GM19240 (cell line): ENCODE measurements at regions not wholly inside any gene's neighbourhood (a gene's known extent, or its start where the extent isn't known, plus 50 kb on each side); places are given as distances from the start of the nearest gene placed in this dataset.

Experiments
- DNase-seq: peaks from one replicate; pipeline ENCODE4 v3.0.0; 2011; ENCODE audit warnings: low spot score; ENCODE audit not compliant: insufficient read length

DNA sequence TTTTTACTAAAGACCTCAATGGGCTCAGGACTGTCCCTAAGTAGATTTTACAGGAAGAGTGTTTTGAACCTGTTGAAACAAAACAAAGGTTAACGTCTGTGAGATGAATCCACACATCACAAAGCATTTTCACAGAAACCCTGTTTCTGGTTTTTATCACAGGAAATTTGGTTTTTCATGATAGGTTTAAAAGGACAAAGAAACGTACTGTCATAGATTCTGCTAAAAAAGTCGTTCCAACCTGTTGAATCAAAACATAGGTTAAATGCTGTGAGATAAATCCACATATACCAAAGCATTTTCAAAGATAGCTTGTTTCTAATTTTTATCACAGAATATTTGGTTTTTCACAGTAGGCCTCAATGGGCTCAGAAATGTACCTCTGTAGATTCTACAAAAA lies 1531.0 kb downstream of the UQCRFS1 start:
- no peak for DNase-seq

DNA sequence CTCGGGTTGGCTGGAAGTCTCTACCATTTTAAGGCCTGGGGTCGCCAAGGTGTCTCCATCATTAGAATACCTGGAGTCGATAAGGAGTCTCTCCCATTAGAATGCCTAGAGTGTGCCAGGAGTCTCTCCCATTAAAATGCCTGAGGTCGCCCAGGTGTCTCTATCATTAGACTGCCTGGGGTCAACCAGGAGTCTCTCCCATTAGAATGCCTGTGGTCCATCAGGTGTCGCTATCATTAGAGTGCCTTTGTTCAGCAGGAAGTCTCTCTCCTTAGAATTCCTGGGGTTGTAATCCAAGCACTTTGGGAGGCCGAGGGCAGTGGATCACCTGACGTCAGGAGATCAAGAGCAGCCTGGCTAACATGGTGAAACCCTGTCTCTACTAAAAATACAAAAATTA lies 1533.0 kb downstream of the UQCRFS1 start:
- DNase-seq = no peak

- no peak for DNase-seq
Observed at GRCh38 chr19:27679399-27679798, 1533.6 kb downstream of the UQCRFS1 start.

DNA sequence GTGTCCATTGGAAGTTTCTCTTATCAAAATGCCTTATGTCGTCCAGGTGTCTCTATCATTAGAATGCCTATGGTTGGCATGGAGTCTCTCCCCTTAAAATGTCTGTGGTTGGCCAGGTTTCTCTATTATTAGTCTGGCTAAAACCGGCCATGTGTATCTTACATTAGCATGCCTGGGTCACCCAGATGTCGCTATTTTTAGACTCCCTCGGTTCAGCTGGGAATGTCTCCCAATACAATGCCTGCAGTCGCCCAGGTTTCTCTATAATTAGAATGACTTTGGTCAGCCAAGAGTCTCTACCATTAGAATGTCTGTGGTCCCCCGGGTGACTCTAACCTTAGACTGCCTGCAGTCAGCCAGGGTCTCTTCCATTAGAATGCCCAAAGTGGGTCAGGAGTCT lies 1536.1 kb downstream of the UQCRFS1 start:
- DNase-seq = no peak

- no peak for DNase-seq
Observed at GRCh38 chr19:27676334-27676733, 1536.6 kb downstream of the UQCRFS1 start.

- no peak for DNase-seq
Observed at GRCh38 chr19:27675771-27676170, 1537.2 kb downstream of the UQCRFS1 start.

DNA sequence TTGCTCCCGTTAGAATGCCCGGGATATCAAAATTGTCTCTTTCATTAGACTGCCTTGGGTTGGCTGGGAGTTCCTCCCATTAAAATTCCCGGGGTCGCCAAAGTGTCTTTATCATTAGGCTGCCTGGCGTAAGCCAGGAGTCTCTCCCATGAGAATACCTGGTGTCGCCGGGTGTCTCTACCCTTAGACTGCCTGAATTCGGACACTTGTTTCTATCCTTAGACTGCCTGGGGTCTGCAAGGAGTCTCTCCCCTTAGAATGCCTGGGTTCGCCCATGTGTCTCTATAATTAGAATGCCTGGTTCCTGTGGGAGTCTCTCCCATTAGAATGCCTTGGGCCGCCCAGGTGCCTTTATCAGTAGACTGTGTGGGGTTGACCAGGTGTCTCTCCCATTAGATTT lies 1538.2 kb downstream of the UQCRFS1 start:
- no peak for DNase-seq

GRCh38 chr19:27673986-27674385 lies 1539.0 kb downstream of the UQCRFS1 start:
- no peak for DNase-seq

- no peak for DNase-seq
Observed at GRCh38 chr19:27672309-27673047, 1540.5 kb downstream of the UQCRFS1 start.

- no peak for DNase-seq
Observed at GRCh38 chr19:27671876-27672275, 1541.1 kb downstream of the UQCRFS1 start.

- DNase-seq = no peak
Observed at GRCh38 chr19:27660428-27660827, 1552.5 kb downstream of the UQCRFS1 start.

DNA sequence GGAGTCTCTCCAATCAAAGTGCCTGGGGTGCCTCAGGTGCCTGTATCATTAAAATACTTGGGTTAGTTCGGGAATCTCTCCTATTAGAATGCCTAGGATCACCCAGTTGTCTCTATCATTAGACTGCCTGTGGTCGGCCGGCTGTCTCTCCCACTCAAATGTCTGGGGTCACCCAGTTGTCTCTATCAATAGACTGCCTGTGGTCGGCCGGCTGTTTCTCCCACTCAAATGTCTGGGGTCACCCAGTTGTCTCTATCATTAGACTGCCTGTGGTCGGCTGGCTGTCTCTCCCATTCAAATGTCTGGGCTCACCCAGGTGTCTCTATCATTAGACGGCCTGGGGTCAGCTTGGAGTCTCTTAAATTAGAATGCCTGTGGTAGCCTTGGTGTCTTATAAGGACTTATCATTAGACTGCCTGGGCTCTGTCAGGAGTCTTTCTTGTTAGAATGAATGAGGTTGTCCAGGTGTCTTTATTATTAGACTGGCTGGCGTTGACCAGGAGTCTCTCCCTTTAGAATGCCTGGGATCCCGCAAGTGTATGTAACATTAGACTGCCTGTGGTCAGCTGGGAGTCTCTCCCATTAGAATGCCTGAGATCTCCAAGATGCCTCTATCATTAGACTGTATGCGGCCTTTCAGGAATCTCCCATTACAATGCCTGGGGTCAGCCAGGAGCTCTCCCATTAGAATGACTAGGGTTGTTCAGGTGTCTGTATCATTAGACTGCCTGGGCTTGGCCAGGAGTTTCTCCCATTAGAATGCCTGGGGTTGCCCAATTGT lies 1555.5 kb downstream of the UQCRFS1 start:
- no peak for DNase-seq

GRCh38 chr19:27654266-27654990 lies 1558.5 kb downstream of the UQCRFS1 start:
- no peak for DNase-seq

- DNase-seq = no peak
Observed at GRCh38 chr19:27652796-27653195, 1560.2 kb downstream of the UQCRFS1 start.

DNA sequence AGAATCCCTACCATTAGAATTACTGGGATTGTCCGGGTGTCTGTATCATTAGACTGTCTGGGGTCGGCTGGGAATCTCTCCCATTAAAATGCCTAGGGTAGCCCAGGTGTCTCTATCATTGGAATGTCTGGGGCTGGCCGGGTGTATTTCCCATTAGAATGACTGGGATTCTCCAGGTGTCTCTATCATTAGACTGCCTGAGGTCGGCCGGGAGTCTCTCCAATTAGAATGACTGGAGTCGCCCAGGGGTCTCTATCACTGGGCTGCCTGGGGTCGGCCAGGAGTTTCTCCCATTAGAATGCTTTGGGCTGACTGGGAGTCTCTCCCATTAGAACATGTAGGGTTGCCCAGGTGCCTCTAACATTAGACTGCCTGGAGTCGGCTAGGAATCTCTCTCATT lies 1560.7 kb downstream of the UQCRFS1 start:
- DNase-seq = no peak

GRCh38 chr19:27647423-27647822 lies 1565.5 kb downstream of the UQCRFS1 start:
- no peak for DNase-seq

GRCh38 chr19:27635401-27635800 lies 1577.5 kb downstream of the UQCRFS1 start:
- no peak for DNase-seq

- DNase-seq = no peak
Observed at GRCh38 chr19:27618006-27618405, 1594.9 kb downstream of the UQCRFS1 start.

DNA sequence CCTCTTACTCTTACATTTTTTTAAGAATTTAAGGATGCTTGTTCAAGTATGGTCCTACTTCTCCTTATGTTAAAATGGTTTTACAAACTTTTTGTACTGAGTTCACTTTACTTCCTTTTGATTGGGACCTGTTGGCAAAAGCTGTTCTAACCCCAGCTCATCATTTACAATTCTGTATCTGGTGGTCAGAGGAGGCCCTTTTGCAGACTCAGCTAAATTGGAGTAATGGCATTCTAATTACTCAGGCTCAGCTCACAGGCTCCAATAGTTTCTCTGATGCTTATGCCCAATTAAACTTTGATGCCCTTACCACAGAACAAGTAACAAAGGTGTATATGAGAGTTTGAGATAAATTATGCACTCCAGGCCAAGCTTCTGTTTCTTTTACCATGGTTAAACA lies 1632.0 kb downstream of the UQCRFS1 start:
- no peak for DNase-seq
